Stomach (tissue), 4 donors: ENCODE measurements at regions not wholly inside any gene's neighbourhood (a gene's known extent, or its start where the extent isn't known, plus 50 kb on each side); places are given as distances from the start of the nearest gene placed in this dataset.

Experiments used
- CTCF ChIP-seq, 7 experiments: fragments of 450-650 bp in 4 of 7; fragments of 200-600 bp in 3 of 7; sonication (generic) in 3 of 7; IDR thresholded peaks; one replicate each; pipeline ENCODE4 v1.5.1; 2016 to 2019; ENCODE audit warnings: antibody characterized with exemption in 7 of 7, control low read depth in 2 of 7, mild to moderate bottlenecking in 1 of 7
- POLR2A ChIP-seq, 4 donors: fragments of 450-650 bp; IDR thresholded peaks; one replicate each; pipeline ENCODE4 v1.6.1; 2016; ENCODE audit warnings: antibody characterized with exemption in 4 of 4, control low read depth in 2 of 4, mild to moderate bottlenecking in 1 of 4, moderate library complexity in 1 of 4

- no peak for TF ChIP-seq CTCF (IDR thresholded peaks at IDR 0.05)
- TF ChIP-seq POLR2A (IDR thresholded peaks at IDR 0.05): no peak
These were observed 601.0 kb downstream of the XIRP2 start for GRCh38 chr2:167489325-167489724.
